ENCODE measurements at regions not wholly inside any gene's neighbourhood (a gene's known extent, or its start where the extent isn't known, plus 50 kb on each side); places are given as distances from the start of the nearest gene placed in this dataset.

GRCh38 chr13:84466461-84466860, 584.2 kb upstream of the SLITRK1 start:
- TF ChIP-seq CTCF (conservative IDR thresholded peaks at IDR 0.05) = no peak
- TF ChIP-seq ZFX (IDR thresholded peaks at IDR 0.05) = no peak
